CD14-positive monocyte (primary cell): ENCODE measurements at regions not wholly inside any gene's neighbourhood (a gene's known extent, or its start where the extent isn't known, plus 50 kb on each side); places are given as distances from the start of the nearest gene placed in this dataset.

Source experiments
- DNase-seq, 3 donors: peaks; one replicate each; pipeline ENCODE4 v3.0.0-alpha.2; 2011 to 2022
- H2AFZ ChIP-seq: 2 replicates; pipeline ENCODE4 v1.6.0; 2012; ENCODE audit warnings: mild to moderate bottlenecking, low read depth, low read length, inconsistent platforms; ENCODE audit not compliant: insufficient read depth, poor library complexity, severe bottlenecking
- H3K27ac ChIP-seq, 2 donors: 1 replicate in 1 of 2; 2 replicates in 1 of 2; pipeline ENCODE4 v1.5.1; 2012 to 2013; ENCODE audit warnings: low read length in 2 of 2, control low read depth in 1 of 2, inconsistent platforms in 1 of 2, low read depth in 1 of 2, mild to moderate bottlenecking in 1 of 2
- H3K27me3 ChIP-seq, 2 donors: one replicate each; pipeline versions ENCODE4 v1.6.0 to v1.6.1; 2011 to 2013; ENCODE audit warnings: low read length in 2 of 2; ENCODE audit not compliant: control insufficient read depth in 2 of 2, insufficient read depth in 2 of 2
- H3K36me3 ChIP-seq, 2 donors: replicated peaks in 1 of 2; 1 replicate in 1 of 2; 2 replicates in 1 of 2; pipeline versions ENCODE4 v1.5.1 to v1.6.1; 2012 to 2013; ENCODE audit warnings: low read length in 2 of 2, control low read depth in 1 of 2, inconsistent platforms in 1 of 2, mild to moderate bottlenecking in 1 of 2; ENCODE audit not compliant: insufficient read depth in 2 of 2, control insufficient read depth in 1 of 2
- H3K4me1 ChIP-seq, 2 donors: 1 replicate in 1 of 2; 2 replicates in 1 of 2; pipeline versions ENCODE4 v1.5.1 to v1.6.1; 2012 to 2013; ENCODE audit warnings: low read length in 2 of 2, control low read depth in 1 of 2, inconsistent platforms in 1 of 2, mild to moderate bottlenecking in 1 of 2, moderate library complexity in 1 of 2; ENCODE audit not compliant: insufficient read depth in 2 of 2, control insufficient read depth in 1 of 2
- H3K4me2 ChIP-seq: replicated peaks from 2 replicates; pipeline ENCODE3; 2012; ENCODE audit warnings: low read length, moderate library complexity, mild to moderate bottlenecking; ENCODE audit not compliant: poor library complexity, severe bottlenecking; ENCODE audit errors: extremely low read depth
- H3K4me3 ChIP-seq, 3 experiments: fragments of 200-600 bp in 1 of 3; sonication (generic) in 1 of 3; replicated peaks in 1 of 3; 1 replicate in 2 of 3; 2 replicates in 1 of 3; pipeline ENCODE4 v1.5.1; 2011 to 2013; ENCODE audit warnings: low read length in 3 of 3, mild to moderate bottlenecking in 3 of 3, control low read depth in 2 of 3, low read depth in 2 of 3, inconsistent platforms in 1 of 3, moderate library complexity in 1 of 3
- H3K79me2 ChIP-seq: 2 replicates; pipeline ENCODE4 v1.6.0; 2012; ENCODE audit warnings: mild to moderate bottlenecking, control low read depth, inconsistent platforms, low read length, moderate library complexity; ENCODE audit not compliant: insufficient read depth
- H3K9ac ChIP-seq: 2 replicates; pipeline ENCODE4 v1.6.0; 2017; ENCODE audit warnings: low read length, mild to moderate bottlenecking; ENCODE audit not compliant: insufficient read depth, poor library complexity, severe bottlenecking
- H3K9me3 ChIP-seq, 2 donors: replicated peaks in 1 of 2; 1 replicate in 1 of 2; 2 replicates in 1 of 2; pipeline versions ENCODE4 v1.5.1 to v1.6.1; 2012 to 2013; ENCODE audit warnings: low read length in 2 of 2, control low read depth in 1 of 2; ENCODE audit not compliant: control insufficient read depth in 1 of 2, insufficient read depth in 1 of 2
- H4K20me1 ChIP-seq: 2 replicates; pipeline ENCODE4 v1.6.0; 2012; ENCODE audit warnings: mild to moderate bottlenecking, low read length, control low read depth, moderate library complexity; ENCODE audit not compliant: insufficient read depth
- H3K27ac Mint-ChIP-seq, 7 donors: one replicate each; pipeline ENCODE4 v1.8.0; 2020; ENCODE audit warnings: mild to moderate bottlenecking in 7 of 7, mixed read lengths in 7 of 7, moderate library complexity in 6 of 7, inconsistent platforms in 2 of 7
- H3K27me3 Mint-ChIP-seq, 3 donors: one replicate each; pipeline ENCODE4 v1.8.0; 2021 to 2022; ENCODE audit warnings: low read depth in 3 of 3, mild to moderate bottlenecking in 3 of 3, mixed read lengths in 3 of 3, moderate library complexity in 3 of 3, inconsistent platforms in 1 of 3
- H3K36me3 Mint-ChIP-seq, 2 donors: one replicate each; pipeline ENCODE4 v1.8.0; 2020; ENCODE audit warnings: mixed read lengths in 2 of 2, inconsistent platforms in 1 of 2, mild to moderate bottlenecking in 1 of 2
- H3K4me1 Mint-ChIP-seq: one replicate; pipeline ENCODE4 v1.8.0; 2020; ENCODE audit warnings: mild to moderate bottlenecking, mixed read lengths
- H3K4me3 Mint-ChIP-seq, 2 donors: one replicate each; pipeline ENCODE4 v1.8.0; 2020; ENCODE audit warnings: mild to moderate bottlenecking in 2 of 2, mixed read lengths in 2 of 2, moderate library complexity in 1 of 2
- H3K9me3 Mint-ChIP-seq, 7 donors: one replicate each; pipeline ENCODE4 v1.8.0; 2020 to 2022; ENCODE audit warnings: mixed read lengths in 7 of 7, mild to moderate bottlenecking in 6 of 7, moderate library complexity in 6 of 7, inconsistent platforms in 2 of 7
- CTCF ChIP-seq: fragments of 200-600 bp; IDR thresholded peaks from one replicate; pipeline ENCODE4 v1.8.0; 2022; ENCODE audit warnings: antibody characterized with exemption, mild to moderate bottlenecking
- WGBS: methylation state at CpG from one replicate; pipeline ENCODE4 v1.1.5; 2013; ENCODE audit warnings: missing lambda C conversion rate; ENCODE audit not compliant: insufficient coverage; 5-methylcytosine and 5-hydroxymethylcytosine counted together
- intact Hi-C, 2 donors: fragments of 100-400 bp; cut with micrococcal nuclease; formaldehyde crosslinking; loops; one replicate each; pipeline versions ENCODE4 v1.15.0 to v1.15.1; 2023

- Mint-ChIP-seq H3K27me3 (peaks cover under 1 to 4% (median 3%) of the 10 kb centered on the region in 3 donors), H3K4me1 (no peaks in the 10 kb centered on the region), H3K27ac (no peak overlapping the region), H3K4me3 (no peak overlapping the region), H3K9me3 (peaks cover 0 to 10% (median 9%) of the 10 kb centered on the region in 7 donors), H3K36me3 (no peaks in the 10 kb centered on the region)
- Histone ChIP-seq H3K36me3 (no peaks in the 10 kb centered on the region), H4K20me1 (no peaks in the 10 kb centered on the region), H3K27me3 (no peaks in the 10 kb centered on the region), H3K4me1 (no peaks in the 10 kb centered on the region), H3K9ac (no peak overlapping the region), H3K79me2 (no peaks in the 10 kb centered on the region), H3K4me2 (no peak overlapping the region), H2AFZ (no peak overlapping the region), H3K4me3 (no peak overlapping the region), H3K27ac (no peak overlapping the region), H3K9me3 (peaks cover 5 to 16% of the 10 kb centered on the region in 2 donors)
- WGBS = 100% methylated on average over 1 of the region's 3 CpGs
- DNase-seq = no peak
- intact Hi-C loops = no loop called here
- TF ChIP-seq CTCF = no peak
Observed at GRCh38 chr11:69360606-69361005, 66.7 kb downstream of the MYEOV start.

- Histone ChIP-seq H3K4me3 (no peak overlapping the region), H3K79me2 (no peaks in the 10 kb centered on the region), H3K27ac (no peak overlapping the region), H3K9me3 (peaks cover 5 to 16% of the 10 kb centered on the region in 2 donors), H3K36me3 (no peaks in the 10 kb centered on the region), H3K4me1 (no peaks in the 10 kb centered on the region), H2AFZ (no peak overlapping the region), H3K4me2 (no peak overlapping the region), H3K27me3 (no peaks in the 10 kb centered on the region), H3K9ac (no peak overlapping the region), H4K20me1 (no peaks in the 10 kb centered on the region)
- Mint-ChIP-seq H3K27me3 (peaks cover 0 to 5% (median 3%) of the 10 kb centered on the region in 3 donors), H3K4me1 (no peaks in the 10 kb centered on the region), H3K36me3 (no peaks in the 10 kb centered on the region), H3K4me3 (no peak overlapping the region), H3K9me3 (peaks cover 0 to 10% (median 9%) of the 10 kb centered on the region in 7 donors), H3K27ac (no peak overlapping the region)
- intact Hi-C loops = no loop called here
- TF ChIP-seq CTCF = no peak
- DNase-seq = no peak
- 93% methylated on average over 5 of the region's 6 CpGs for WGBS
Observed at GRCh38 chr11:69361048-69361447, 67.1 kb downstream of the MYEOV start.
